ENCODE measurements at regions not wholly inside any gene's neighbourhood (a gene's known extent, or its start where the extent isn't known, plus 50 kb on each side); places are given as distances from the start of the nearest gene placed in this dataset.

DNA sequence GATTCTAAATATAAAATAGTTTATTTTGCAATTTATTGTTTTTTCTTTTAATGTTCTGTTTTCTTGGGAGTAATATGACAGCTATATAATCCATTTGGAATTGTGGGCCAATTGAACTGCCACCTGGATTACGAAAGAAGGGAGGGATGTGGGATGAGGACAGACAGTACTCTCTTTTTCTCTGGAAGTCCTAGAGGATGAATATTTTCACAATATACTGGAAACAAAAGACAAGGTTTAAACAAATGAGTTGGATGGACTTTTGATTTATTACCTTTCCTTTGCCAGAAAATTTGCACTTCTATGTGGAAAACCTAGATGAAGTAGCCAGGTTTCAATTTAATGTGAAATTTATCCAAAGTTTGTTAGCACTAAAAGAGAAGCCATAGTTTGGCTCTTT is 325.5 kb upstream of the IMPG1 start:
- TF ChIP-seq, protein P1, sequence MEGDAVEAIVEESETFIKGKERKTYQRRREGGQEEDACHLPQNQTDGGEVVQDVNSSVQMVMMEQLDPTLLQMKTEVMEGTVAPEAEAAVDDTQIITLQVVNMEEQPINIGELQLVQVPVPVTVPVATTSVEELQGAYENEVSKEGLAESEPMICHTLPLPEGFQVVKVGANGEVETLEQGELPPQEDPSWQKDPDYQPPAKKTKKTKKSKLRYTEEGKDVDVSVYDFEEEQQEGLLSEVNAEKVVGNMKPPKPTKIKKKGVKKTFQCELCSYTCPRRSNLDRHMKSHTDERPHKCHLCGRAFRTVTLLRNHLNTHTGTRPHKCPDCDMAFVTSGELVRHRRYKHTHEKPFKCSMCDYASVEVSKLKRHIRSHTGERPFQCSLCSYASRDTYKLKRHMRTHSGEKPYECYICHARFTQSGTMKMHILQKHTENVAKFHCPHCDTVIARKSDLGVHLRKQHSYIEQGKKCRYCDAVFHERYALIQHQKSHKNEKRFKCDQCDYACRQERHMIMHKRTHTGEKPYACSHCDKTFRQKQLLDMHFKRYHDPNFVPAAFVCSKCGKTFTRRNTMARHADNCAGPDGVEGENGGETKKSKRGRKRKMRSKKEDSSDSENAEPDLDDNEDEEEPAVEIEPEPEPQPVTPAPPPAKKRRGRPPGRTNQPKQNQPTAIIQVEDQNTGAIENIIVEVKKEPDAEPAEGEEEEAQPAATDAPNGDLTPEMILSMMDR (optimal IDR thresholded peaks at IDR 0.05 in 1 of 3, IDR thresholded peaks at IDR 0.05 in 1 of 3, conservative IDR thresholded peaks at IDR 0.05 in 1 of 3; ENCODE audit: extremely low read depth in 1 of 3, insufficient read depth in 2 of 3, low read length in 3 of 3), result no peak
- no peak for TF ChIP-seq EZH2 (IDR thresholded peaks at IDR 0.05; ENCODE audit: low read length)

Measured in keratinocyte (primary cell).